ENCODE measurements at regions not wholly inside any gene's neighbourhood (a gene's known extent, or its start where the extent isn't known, plus 50 kb on each side); places are given as distances from the start of the nearest gene placed in this dataset.

GRCh38 chr3:159892171-159892795 lies 96.4 kb upstream of the IL12A start:
- no peak for DNase-seq
- TF ChIP-seq POLR2A (IDR thresholded peaks at IDR 0.05; ENCODE audit: low read length) (no peak), GATA1 (IDR thresholded peaks at IDR 0.05; ENCODE audit: low read depth, low read length) (no peak)

- TF ChIP-seq POLR2A (IDR thresholded peaks at IDR 0.05; ENCODE audit: low read length) (no peak), GATA1 (IDR thresholded peaks at IDR 0.05; ENCODE audit: low read depth, low read length) (no peak)
- DNase-seq: no peak
Measured at GRCh38 chr3:159892801-159893200, 95.8 kb upstream of the IL12A start.

GRCh38 chr3:159894386-159894785 lies 94.2 kb upstream of the IL12A start:
- DNase-seq: no peak
- no peak for TF ChIP-seq GATA1 (IDR thresholded peaks at IDR 0.05; ENCODE audit: low read depth, low read length)
- TF ChIP-seq POLR2A (IDR thresholded peaks at IDR 0.05; ENCODE audit: low read length): no peak

- TF ChIP-seq POLR2A (IDR thresholded peaks at IDR 0.05; ENCODE audit: low read length) (no peak), GATA1 (IDR thresholded peaks at IDR 0.05; ENCODE audit: low read depth, low read length) (no peak)
Measured at GRCh38 chr3:159895430-159895829, 93.2 kb upstream of the IL12A start.

GRCh38 chr3:159896543-159896942 lies 92.1 kb upstream of the IL12A start:
- no peak for DNase-seq
- TF ChIP-seq GATA1 (IDR thresholded peaks at IDR 0.05; ENCODE audit: low read depth, low read length) (no peak), POLR2A (IDR thresholded peaks at IDR 0.05; ENCODE audit: low read length) (no peak)

More at GRCh38 chr3:159895430-159895829, 93.2 kb upstream of the IL12A start:
- DNase-seq: no peak

- DNase-seq: no peak
- TF ChIP-seq GATA1 (IDR thresholded peaks at IDR 0.05; ENCODE audit: low read depth, low read length): no peak
- no peak for TF ChIP-seq POLR2A (IDR thresholded peaks at IDR 0.05; ENCODE audit: low read length)
Measured at GRCh38 chr3:159897331-159898075, 91.1 kb upstream of the IL12A start.

GRCh38 chr3:159898147-159898546 lies 90.5 kb upstream of the IL12A start:
- DNase-seq: no peak
- TF ChIP-seq GATA1 (IDR thresholded peaks at IDR 0.05; ENCODE audit: low read depth, low read length) (no peak), POLR2A (IDR thresholded peaks at IDR 0.05; ENCODE audit: low read length) (no peak)

- TF ChIP-seq GATA1 (IDR thresholded peaks at IDR 0.05; ENCODE audit: low read depth, low read length) (no peak), POLR2A (IDR thresholded peaks at IDR 0.05; ENCODE audit: low read length) (no peak)
- no peak for DNase-seq
Measured at GRCh38 chr3:159899166-159899565, 89.5 kb upstream of the IL12A start.

GRCh38 chr3:159902546-159903314 lies 85.9 kb upstream of the IL12A start:
- no peak for DNase-seq

GRCh38 chr3:159904455-159904854 lies 84.2 kb upstream of the IL12A start:
- DNase-seq: no peak

More at GRCh38 chr3:159902546-159903314, 85.9 kb upstream of the IL12A start:
- TF ChIP-seq GATA1 (IDR thresholded peaks at IDR 0.05; ENCODE audit: low read depth, low read length) (no peak), POLR2A (IDR thresholded peaks at IDR 0.05; ENCODE audit: low read length) (no peak)

GRCh38 chr3:159904911-159905310 lies 83.7 kb upstream of the IL12A start:
- no peak for TF ChIP-seq GATA1 (IDR thresholded peaks at IDR 0.05; ENCODE audit: low read depth, low read length)
- TF ChIP-seq POLR2A (IDR thresholded peaks at IDR 0.05; ENCODE audit: low read length): no peak
- no peak for DNase-seq

More at GRCh38 chr3:159904455-159904854, 84.2 kb upstream of the IL12A start:
- TF ChIP-seq POLR2A (IDR thresholded peaks at IDR 0.05; ENCODE audit: low read length) (no peak), GATA1 (IDR thresholded peaks at IDR 0.05; ENCODE audit: low read depth, low read length) (no peak)

GRCh38 chr3:159907828-159908227 lies 80.8 kb upstream of the IL12A start:
- no peak for DNase-seq
- no peak for TF ChIP-seq POLR2A (IDR thresholded peaks at IDR 0.05; ENCODE audit: low read length)

- TF ChIP-seq POLR2A (IDR thresholded peaks at IDR 0.05; ENCODE audit: low read length) (no peak), GATA1 (IDR thresholded peaks at IDR 0.05; ENCODE audit: low read depth, low read length) (no peak)
- DNase-seq: no peak
Measured at GRCh38 chr3:159910991-159911663, 77.5 kb upstream of the IL12A start.

GRCh38 chr3:159911664-159912037 lies 77.0 kb upstream of the IL12A start:
- TF ChIP-seq POLR2A (IDR thresholded peaks at IDR 0.05; ENCODE audit: low read length) (no peak), GATA1 (IDR thresholded peaks at IDR 0.05; ENCODE audit: low read depth, low read length) (no peak)
- DNase-seq: no peak

All from erythroblast (primary cell).